Stimulated activated CD8-positive, alpha-beta memory T cell treated with anti-CD3 and anti-CD28 coated beads, Interleukin-4, amount 100 ng/mL, for 48 hours (primary cell): ENCODE measurements at regions not wholly inside any gene's neighbourhood (a gene's known extent, or its start where the extent isn't known, plus 50 kb on each side); places are given as distances from the start of the nearest gene placed in this dataset.

Experiments used
- DNase-seq: peaks from one replicate; pipeline ENCODE4 v3.0.0-alpha.2; 2020

DNA sequence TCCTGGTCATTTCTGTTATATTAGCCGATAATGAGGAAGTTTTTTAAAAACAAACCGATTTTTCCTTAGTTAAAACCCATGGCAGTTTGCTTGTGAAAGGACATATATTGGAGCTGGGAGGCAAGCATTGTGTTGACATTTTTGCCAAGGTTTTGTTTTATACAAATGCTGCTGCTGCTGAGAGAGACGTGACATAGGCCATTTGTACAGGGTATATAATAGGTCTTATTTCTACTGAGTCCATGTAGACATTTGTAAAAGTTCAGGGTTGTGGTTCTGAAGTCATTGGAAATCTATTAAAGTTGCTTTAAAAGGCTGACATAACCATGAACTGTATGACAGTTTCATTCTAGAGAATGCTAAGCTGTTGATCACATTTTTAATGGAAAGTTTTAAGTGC, 424.0 kb upstream of the FANCL start:
- DNase-seq: no peak

DNA sequence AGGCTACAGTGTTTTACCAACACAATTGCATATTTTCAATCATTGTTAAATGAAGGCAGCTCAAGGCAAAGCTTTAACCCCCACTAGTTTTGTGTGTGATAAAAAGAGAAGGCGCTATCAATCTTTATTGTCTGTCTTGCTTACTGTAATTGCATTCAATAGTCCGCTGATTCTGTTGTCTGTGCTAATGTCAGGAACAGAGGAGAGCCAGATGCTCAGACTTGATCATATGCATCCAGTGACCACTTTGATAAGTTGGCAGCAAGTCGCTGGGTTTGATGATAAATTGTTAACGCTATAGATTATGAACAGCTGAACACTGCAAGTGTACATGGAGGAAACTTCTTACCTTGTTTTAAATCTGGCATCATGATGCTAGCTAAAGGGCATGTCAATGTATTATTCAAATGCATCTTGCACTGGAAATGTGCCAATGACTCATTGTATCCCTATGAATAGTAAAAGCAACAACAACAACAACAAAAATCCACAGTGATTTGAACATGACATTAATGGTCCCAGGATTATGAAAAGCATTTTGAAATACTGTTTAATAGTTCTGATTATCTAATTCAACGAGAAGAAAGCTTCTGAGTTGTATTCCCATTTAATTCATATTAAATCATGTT, 423.5 kb upstream of the FANCL start:
- no peak for DNase-seq

DNA sequence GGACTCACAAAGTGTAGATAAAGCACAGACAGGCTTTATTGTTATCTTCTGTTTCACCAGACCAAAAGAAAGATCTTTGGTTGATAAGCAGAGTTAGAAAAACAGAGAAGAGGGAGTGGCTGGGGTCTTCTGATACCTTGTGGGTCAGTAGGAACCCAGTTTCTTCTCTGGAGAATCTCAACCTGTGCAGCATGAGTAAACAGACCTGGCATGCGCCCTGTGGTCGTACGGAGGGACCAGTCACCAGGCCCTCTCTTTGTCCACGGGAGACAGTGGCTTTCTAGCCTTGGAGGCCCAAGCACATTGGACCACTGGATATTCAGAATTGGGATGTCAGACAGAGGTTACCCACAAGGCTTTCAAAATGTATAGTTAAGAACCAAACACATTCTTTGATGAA, 418.9 kb upstream of the FANCL start:
- DNase-seq: no peak

DNA sequence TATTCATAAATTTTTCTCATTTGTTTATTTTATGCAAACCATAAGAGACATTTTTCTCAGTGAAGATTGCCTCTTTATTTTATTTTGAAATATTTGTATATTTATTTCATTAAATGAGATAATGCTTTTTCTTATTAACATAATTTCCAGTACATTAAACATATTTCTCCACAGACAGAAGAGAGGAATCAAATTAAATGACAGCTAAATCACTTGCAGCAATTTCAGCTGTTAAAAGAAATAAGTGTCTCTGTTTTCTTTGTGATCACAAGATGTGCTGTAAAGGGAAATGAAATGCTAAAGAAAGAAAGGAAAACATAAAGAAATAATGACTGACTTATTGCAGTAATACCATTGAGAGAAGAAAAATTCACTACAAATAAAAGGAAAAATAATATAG, 414.0 kb upstream of the FANCL start:
- no peak for DNase-seq

DNA sequence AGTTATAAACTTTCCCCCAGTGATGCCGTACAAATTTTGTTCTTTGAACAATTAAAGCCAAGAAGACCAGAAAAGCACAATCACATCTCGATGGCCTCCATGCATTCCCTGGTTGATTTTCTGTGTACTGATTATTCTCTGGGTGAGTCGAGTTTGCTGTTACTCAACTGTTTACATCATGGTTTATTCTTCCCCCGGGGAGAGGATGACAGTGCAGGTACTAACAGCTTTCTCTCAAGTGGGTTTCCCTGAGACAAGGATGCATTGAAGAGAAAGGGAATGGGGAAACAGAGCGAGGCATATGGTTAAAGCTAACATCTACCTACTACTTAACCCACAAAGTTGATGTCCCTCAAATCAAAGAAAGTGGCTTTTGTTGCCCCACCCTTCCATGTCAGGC, 410.8 kb upstream of the FANCL start:
- no peak for DNase-seq

DNA sequence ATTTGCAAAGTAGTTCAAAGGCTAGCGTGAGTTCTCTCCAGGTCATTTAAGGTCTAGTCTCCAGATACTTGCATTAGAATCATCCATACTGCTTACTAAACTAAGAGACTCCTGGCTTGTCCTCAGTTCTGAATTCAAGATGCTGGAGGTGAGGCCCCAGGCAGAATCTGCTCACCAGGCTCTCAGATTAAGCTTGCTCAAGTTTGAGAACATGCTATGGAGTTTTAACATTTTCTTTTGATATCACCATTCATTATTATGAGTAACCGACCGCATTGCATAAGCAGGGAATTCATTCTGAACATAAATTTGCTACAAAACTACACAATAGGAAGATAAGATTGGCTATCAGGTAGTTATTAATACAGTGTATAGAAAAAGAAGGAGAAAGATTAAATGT, 409.7 kb upstream of the FANCL start:
- DNase-seq: no peak

DNA sequence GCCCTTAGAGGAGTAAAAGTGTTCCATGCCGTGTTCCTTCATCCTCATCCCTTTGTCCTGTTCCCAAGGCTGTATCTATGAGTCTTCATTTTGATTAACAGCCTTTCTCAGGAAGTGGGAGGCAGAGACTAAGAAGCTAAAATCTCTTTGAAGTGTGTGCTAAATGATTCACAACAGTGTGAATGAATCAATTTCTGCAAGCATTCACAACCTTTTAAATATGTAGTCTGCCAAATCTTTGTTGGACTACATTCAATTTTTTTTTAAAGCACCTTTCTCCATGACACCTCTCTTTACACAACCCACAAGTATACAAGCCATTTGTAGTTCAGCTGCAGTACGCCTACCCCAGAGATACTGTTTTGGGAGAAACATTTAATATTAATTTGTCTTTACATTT, 408.6 kb upstream of the FANCL start:
- DNase-seq: no peak

DNA sequence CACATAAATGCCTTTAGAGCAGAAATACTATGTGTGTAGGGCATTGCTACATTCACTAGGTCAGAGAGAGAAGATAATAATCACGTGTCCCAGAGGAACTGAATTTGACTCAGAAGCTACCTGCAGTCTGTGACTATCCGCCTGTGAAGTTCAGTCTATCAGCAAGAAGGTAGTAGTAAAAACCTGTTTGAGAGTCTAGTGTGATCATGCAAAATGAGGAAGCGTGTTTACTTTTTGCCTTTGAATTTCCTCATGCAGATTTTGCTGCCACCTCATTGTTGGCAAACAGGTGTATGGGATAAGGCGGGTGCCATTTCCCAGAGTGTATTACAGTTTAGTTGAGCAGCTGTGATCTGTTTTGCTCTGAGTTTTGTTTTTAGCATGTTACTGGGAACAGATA, 403.9 kb upstream of the FANCL start:
- DNase-seq: no peak

DNA sequence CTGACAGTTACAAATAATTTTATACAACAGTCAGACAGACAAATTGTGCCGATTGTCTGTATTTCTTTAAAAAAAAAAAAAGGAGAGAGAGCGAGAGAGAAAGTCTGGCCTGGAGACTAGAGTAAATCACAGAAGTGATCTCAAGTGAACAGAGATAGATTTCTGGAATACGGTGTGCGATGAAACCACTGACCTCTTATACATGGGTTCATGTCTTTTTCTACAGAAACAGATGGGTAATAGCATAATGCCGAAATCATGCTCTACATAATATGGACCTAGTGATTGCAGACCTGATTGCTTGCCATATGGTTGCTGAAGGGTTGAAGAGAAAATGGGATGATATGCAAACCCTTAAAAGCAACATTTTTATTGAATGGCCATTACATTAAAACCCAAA, 403.3 kb upstream of the FANCL start:
- no peak for DNase-seq

DNA sequence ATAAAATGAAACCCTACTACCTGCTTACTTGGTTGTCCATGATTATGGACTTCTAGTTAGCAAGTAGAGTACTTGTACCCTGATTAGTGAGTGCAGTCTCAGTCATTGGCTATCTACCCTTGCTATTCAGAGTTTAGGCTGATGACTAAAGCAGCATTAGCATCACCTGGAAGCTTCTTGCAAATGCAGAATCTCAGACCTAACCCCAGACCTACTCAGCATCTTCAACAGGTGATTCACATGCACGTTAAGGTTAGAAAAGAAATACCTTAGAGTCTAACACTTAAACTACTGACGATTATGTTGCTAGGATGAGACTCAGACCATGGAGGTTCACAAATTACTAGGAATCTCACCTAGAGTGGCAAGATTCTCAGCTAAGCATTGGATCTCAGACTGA, 399.9 kb upstream of the FANCL start:
- no peak for DNase-seq

DNA sequence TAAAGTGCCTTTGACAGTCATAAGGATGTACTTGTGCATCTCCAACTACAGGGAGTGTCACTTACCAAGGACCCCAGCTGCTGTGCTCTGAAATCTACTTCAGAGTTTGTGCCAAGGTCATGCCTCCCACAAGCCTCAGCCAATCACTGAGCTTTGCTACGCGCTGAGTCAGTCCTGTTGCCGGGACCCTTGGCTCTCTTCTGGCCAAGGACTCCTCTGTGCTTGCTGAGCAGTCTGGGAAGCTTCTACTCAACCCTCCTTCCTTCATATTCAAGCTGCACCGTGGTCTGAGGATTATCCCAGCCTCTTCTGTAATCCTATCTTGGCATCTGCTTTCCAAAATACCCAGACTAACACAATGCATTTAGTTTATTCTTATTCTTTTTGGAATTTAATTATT, 398.9 kb upstream of the FANCL start:
- DNase-seq: no peak

DNA sequence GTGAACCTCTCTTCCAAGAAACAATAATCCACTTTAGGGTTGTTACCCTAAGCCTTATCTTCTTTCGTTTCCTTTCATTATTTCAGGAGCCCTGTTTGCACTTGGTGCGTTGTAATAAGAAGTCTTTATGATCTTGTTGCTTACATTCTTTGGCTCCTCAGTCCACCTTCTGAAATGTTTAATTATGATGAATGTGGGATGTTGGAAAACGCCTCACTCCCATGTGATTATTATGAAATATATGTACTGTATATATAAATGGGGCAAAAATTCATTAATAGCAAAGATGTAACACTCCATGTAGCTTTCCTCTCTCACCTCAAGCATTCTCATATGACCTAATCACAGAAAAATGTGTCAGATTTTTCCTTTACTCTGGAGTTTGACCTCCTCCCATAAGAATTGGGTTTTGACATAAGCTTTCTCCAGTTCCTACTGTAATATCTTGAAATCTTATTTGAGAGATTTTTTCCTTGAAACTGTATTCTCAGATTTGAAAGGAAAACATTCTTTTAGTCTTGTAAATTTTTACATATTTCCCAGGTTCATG, 397.2 kb upstream of the FANCL start:
- DNase-seq: no peak

DNA sequence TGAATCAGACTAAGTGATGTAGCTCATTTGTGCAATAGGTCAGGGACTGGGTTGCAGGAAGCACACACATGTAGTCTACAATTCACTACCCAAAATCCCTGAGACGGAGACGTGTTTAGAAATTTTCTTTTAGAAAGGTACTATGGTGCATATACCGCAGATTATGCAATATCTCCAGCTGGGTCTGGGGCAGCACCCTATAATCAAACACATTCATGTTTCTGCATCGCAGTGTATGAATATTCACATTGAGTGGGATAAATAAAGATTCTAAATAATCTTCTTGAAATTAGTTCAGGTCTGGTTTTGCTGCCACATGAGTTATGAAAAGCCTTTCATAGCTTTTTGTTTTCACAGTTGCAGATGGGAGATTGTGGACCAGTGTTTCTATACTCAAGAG, 395.7 kb upstream of the FANCL start:
- no peak for DNase-seq

DNA sequence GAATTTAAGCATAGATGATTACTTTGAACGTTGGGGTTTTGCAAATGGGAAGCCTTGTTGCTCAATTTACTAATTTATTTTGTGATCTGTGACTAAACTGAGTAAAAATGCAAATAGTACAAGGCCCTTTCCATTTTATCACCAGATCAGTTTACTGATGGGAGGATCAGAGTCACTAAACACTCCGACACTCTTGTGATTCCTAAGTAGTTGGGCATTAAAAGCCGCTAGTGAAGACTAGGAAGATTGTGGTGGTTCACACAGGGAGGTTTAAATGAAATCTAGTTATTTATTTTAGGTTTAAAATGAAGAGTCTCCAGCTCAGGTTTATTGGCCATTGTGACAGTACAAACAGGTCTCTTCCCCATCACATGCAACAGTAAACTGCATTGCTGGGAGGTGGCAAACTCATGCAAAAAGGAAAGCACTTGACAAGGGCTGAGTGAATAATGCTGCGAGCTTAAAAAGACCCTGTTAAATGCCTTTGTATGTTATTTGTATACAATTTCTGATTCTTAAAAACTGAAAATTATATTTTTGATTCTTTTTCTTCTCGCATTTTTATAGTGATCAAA, 394.8 kb upstream of the FANCL start:
- DNase-seq: no peak

DNA sequence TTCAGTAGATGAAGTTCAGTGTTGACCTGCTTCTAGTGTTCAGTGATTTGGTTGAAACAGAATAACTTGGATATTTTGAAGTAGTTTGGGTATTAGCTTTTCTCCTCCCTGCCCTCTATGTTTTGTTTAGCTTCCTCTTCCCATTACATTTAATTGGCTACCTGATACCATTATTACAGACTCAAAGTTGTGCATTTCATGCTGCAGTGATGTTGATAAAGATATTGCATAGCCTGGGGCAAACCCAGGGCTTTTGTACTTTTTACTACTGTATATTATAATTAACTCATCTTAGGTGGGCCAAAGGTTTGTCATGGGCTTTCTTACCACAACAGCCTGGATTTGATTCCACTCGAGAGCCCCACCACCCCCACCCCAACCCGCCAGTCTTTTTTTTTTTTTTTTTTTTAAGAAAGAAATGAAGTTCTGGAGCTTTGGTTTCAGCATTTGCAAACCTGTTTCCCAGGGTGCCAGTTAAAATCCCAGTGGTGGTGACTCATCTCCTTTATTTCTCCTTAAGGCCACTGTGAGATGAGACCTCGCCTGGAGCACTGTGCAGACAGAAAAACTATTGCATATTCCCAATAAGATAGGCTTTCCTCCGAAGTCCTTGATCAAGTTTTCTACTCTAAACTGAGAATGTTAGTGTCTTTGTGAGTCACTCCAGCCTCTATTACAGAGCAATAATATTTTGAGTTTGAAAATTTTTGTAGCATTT, 393.7 kb upstream of the FANCL start:
- no peak for DNase-seq

DNA sequence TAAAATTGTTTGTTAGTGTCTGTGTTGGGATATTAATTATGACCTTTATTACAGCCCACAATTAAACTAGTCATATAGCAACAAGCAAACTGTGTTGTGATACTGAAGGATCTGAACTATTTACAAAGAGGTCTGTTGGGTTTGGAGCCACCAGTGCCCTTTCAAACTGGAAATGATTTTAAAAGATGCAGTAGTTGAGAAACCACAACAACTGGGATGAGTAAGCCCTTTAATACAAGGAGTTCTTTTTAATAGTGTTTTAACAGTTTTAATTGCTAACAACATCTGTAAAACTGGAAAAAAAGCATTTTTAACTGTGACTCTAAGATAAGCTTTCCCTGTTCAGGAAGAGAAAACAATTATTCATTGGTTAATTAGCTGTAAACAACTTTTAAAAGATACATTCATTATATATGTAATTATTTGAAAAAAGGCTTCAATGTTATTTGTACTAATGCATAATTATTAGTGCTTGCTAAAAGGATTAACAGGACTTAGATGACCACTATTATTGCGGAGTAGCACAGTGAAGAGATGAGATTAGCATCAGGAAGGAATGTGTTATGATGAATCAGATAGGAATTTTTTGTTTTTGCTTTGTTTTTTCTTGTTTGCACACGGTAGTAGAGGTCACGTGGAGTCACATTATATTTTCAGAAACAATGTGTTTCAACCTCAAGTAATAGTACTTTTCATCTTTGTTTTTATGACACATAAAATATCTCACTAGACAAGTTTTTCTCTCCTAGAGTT, 392.7 kb upstream of the FANCL start:
- no peak for DNase-seq

DNA sequence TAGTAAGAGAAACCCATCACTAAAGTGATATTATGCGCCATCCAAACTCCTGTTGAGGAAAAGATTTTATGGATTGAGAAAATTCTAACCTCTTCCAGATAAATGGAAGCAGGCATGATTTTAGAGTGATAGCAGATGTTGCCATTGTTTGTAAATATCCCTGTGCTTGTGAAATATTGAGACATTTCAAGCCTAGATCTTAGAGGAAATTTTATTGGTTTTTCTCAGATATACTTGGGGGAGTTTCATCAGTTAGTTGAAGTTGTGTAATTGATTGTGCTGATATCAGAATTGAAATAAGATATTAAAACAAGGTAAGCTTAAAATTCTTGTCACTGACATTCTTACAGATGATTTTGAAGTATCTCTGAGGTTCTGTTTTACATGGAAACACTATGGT, 390.9 kb upstream of the FANCL start:
- DNase-seq: no peak

DNA sequence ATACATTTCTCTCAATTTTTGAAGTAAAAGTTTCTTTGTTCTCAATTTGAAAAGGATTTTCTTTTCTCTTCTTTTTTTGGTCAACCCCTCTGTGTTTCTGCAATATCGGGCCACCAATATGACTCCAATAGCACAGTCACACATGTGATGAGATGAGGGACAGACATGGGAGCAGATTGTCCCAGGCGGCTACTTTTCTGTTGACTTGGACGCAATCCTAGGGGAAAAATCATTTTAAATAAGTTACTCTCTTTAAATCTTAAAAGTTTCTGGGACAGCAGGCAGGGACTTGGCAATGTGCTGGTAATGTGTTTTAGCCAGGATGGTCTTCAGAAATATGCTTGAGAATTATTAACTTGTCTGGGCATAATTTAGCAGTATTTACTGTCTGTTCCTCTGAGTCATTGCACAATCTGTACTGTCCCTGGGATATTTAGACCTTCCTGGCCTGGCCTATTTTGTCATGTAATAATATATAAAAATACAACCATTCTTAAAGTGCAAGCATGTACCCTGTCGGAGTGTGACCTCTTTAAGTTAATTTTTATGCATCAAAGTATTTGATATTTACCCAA, 388.5 kb upstream of the FANCL start:
- no peak for DNase-seq

DNA sequence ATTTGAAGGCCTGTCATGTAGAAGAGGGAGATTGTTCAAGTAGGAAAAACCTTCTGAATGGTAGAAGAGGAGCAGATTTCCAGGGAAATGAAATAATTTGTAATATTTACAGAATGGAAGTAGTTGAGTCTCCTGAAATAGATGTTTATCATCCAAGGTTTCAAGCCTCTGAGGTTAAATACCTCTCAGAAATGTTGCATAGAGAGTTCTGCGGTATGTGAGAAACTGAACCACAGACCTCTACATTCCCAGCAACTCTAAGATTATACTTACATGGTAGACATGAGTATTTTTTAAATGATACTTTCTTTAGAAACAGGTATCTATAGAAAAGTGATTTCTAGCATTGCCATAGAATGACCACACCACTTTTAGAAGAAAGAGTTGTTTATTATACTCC, 379.8 kb upstream of the FANCL start:
- DNase-seq: no peak

DNA sequence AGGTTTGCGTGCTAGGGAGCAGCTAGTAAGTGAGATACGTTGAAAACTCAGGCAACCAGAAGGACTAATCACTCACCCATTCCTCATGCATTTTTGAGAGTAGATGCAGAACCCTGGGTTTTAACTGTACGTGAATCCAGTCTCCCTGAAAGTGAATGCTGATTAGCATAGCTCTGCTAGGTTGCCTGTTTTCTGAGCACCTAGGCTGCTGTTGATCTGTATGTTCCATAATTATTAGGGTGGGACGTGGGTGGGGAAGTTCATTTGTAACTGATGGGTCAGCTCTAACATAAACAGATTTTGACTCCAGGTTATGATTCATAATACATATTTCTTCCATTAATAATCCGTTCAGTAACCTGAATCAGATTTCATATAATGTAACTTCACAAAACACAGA, 379.0 kb upstream of the FANCL start:
- no peak for DNase-seq

DNA sequence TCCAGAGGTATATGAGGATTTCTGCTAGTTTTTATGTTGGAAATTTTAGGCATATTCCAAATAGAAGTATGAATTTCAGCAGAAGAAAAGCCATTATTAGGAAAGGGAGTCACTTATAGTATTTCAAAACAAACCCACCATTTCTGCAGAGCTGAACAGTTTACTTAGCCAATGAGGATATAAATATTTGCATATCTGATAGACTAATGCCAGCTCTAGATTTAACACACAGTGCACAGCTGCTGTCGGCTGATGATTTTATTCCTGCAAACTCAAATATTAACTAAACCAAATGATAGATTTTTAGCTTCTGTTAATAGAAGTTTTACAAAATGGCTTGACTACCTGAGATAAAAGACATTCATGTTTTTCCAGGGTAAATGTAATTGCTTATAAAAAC, 375.8 kb upstream of the FANCL start:
- no peak for DNase-seq

DNA sequence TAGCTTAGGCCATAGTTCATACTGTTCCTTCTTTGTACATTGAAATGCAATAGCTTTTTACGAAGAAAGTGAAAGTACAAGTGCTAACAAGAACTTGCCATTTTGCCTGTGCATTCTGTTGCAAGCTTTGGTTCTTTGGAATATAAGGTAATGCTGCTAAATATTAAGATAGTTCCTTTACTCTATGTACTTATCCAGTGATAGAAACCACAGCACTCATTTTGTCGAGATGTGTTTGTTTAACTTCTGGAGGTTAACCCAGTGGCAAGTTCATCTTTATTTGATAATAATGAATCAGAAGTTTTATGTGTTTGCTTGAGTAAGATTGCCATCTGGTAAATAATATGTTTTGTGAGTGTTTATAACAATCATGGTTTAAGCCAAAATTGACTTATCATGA, 373.1 kb upstream of the FANCL start:
- no peak for DNase-seq

DNA sequence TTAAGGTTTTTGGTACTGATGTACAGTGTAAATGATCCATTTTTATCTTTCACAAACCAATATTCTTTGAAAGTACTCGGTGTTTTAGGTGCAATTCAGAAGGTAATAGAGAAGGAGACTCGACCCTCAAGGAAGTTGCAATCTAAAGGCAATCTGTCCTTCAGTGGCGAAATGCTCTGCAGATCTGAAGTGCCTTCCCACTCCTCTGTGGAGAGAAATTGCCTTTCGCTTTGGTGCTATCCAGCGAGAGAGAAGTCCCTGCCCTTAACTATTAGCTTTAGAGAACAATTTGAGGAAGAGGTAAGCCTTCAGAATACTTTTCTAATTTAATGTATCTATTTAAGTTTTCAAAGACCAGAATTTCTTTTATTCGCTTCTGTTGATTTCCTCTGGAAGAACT, 371.8 kb upstream of the FANCL start:
- no peak for DNase-seq
